GM19467 (cell line): ENCODE measurements at regions not wholly inside any gene's neighbourhood (a gene's known extent, or its start where the extent isn't known, plus 50 kb on each side); places are given as distances from the start of the nearest gene placed in this dataset.
"Not testable (repeated sequence)": the region's sequence is repeated elsewhere in the genome, so short reads cannot be mapped to it uniquely, and the experiment has no call there.

Experiments
- ATAC-seq: cut with Tn5 transposase; IDR thresholded peaks from one replicate; pipeline ENCODE4 v1.9.1; 2021; ENCODE audit warnings: mild to moderate bottlenecking, moderate library complexity; ENCODE audit not compliant: unreplicated experiment

DNA sequence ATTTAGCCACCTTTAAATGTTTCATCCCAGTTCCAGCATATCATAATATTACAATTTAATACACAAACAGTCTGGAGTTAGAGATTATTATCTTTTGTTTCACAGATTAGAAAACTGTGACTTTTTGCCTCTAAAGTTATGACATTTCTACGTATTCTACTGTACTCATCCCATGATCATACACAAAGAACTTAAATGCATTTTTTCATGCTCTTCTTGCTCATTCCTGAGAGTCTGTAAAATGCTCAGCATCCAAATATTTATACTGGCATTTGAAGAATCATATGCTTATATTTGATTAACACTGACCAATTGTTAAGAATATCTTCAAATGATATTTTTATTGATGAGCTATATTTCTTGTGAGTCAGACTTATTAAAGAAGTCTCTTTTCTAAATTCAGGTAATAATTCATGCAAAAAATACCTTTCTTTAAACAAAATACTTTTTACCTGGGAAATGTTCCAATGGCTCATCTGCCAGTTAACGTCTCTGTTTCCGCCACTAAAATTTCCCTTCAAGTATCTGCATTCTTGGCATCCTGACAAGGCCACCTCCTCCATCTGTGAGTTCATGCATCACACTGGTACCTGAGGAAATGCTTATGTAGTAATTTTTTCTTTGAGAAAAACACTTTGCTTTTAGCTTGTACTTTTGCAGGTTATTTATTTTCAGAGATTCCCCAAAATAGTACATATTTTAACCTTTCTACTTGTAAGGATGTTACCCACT lies 139.6 kb upstream of the RASA1 start:
- no peak for ATAC-seq

DNA sequence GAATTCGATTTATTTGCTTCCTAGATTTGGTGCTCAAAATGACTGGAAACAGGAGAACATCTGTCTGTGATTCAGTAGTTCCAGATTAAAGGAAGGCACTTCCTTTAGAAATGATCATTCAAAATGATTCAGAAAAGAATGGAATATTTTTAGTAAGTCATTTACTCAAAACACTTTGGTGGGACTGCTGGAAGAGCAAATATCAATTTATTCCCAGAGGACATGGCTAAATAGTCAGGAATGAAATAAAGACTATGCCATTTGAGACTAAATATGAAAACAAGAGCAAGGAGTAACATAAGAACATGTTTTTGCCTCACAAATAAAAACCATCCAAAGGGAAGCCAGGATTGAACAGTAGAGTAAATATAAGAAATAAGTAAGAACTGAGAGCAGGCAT lies 138.6 kb upstream of the RASA1 start:
- ATAC-seq = no peak

DNA sequence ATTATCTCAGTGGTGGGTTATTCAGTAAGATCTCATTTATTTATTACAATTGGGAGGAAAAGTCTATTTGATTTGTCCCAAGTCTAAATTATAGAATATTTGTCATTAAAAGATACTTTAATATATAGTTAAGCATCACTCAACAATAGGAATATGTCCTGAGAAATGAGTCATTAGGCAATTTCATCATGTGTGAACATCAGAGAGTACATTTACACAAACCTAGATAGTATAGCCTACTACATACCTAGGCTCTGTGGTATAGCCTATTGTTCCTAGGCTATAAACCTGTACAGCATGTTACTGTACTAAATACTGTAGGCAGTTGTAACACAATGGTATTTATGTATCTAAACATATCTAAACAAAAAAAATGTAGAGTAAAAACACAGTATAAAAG lies 135.0 kb upstream of the RASA1 start:
- ATAC-seq = no peak

DNA sequence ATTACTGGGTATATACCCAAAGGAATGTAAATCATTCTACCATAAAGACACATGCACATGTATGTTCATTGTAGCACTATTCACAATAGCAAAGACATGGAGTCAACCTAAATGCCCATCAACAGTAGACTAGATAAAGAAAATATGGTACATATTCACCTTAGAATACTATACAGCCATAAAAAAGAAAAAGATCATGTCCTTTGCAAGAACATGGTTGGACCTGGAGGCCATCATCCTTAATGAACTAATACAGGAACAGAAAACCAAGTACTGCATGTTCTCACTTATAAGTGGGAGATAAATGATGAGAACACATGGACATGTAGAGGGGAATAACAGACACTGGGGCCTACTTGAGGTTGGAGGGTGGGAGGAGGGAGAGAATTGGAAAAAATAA lies 133.2 kb upstream of the RASA1 start:
- not testable (repeated sequence) for ATAC-seq

DNA sequence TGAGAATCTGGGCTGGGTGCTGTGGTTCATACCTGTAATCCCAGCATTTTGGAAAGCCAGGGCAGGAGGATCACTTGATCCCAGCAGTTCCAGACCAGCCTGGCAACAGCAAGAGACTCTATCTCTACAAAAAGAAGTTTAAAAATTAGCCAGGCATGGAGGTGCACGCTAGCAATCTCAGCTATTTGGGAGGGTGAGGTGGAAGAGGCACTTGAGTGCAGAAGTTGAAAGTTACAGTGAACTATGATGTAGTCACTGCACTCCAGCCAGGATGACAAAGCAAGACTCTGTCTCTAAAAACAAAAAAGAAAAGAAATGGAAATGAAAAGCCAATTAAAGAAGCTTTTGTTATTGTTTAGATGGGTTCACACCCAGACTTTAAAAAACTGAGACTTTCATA lies 131.6 kb upstream of the RASA1 start:
- no peak for ATAC-seq

DNA sequence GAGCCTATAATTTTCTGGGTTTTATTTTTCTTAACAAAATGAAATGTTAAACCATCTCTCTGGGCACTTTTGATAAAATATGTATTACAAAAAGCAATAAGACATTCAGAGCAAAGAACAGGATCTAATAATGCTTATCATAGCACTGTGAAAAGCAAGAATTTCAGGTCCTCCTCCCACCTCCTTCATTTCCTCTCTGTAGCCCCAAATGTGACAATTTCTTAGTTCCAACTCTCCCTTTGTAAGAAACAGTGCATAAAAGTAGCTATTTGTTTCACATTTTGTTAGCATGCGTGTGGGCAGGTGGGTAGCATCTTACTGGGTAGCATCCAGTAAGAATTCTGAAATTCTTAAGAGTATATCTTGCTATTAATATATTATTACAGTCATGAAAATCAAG lies 130.9 kb upstream of the RASA1 start:
- no peak for ATAC-seq

DNA sequence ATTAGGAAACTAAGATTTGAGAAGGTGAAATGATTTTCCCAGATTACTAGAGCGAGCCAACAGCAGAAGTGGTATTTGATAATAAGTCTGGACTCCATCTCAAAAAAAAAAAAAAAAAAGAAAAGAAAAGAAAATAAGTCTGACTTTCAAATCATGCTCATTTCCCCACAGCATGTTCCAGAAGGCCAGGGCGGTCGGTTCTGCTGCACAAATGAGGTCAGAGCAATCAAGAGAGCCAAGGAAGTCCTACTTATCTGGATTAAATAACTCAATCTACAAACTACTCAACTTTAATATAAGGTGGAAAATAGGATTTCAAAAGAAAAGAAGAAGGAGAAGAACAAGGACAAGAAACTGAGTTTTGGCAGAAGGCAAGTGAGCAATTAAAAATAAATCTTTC lies 130.4 kb upstream of the RASA1 start:
- no peak for ATAC-seq

DNA sequence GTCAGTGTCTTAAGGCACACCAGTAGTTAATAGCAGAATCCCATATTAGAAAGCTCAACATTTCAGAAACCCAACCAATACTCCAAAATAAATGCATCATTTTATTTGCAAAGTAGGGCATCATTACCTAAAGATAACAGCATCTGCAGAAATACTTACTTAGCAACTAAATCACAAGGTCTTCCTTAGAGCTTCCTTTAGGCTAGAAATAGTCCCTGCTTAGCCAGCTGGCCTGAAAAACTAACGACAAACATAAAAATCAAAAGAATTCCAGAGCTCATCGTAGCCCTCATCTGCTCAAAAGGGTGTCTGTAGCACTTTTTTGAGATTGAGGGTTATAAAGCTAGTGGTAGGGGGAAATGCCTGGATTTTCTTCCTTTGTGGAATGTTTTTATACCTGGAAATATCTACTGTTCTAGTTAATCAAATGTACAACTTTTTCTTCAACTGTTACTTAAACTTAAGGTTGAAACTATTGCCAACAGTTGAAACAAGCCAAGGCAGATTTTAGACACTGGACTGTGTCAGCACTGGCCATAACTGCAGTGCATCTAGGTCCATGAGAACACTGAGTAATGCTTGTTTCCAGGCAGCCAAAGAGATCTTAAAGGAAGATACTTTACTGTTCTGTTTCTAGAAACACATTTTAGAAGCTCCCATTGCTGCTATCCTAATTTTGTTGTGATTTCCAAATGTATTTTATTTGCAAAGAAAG lies 129.4 kb upstream of the RASA1 start:
- ATAC-seq = no peak

DNA sequence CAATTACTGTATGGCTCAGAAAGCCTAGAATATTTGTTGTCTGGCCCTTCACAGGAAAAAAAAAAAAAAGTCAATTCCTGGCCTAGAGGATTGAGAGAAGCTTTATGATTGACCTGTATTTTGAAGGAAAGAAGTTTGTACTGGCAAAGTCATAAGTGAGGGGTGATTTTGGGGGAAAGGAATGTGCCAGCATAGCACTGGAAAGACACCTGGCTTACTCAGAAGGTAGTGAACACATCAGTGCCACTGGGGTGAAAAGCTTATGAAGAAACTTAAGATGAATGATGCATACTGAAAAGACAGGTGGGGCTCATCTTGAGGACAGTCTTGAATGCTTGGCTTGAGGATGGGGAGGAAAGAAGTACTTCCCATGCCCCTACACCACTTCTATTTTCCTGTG lies 127.9 kb upstream of the RASA1 start:
- no peak for ATAC-seq

DNA sequence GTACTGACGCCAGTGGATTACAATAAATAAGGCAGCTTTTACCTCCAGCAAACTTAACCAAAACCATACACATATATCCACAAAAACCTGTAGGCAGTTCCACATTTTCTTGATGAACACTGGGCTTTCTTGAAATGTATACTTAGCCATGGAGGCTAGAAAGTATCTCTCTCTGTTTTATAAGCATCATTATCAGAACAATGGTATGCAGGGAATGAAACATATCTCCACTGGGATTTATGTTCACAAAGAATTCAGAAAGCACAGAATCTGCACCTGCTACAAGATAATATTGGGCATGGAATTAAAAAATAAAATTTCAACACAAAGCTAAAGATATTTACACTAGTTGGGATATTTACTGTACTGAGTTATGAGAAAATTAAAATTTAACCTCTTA lies 126.1 kb upstream of the RASA1 start:
- ATAC-seq = no peak

DNA sequence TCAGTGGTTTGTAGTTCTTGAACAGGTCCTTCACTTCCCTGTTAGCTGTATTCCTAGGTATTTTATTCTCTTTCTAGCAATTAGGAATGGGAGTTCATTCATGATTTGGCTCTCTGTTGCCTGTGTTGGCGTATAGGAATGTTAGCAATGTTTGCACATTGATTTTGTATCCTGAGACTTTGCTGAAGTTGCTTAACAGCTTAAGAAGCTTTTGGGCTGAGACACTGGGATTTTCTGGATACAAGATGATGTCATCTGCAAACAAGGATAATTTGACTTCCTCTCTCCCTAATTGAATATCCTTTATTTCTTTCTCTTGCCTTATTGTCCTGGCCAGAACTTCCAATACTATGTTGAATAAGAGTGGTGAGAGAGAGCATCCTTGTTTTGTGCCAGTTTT lies 121.8 kb upstream of the RASA1 start:
- ATAC-seq = not testable (repeated sequence)

DNA sequence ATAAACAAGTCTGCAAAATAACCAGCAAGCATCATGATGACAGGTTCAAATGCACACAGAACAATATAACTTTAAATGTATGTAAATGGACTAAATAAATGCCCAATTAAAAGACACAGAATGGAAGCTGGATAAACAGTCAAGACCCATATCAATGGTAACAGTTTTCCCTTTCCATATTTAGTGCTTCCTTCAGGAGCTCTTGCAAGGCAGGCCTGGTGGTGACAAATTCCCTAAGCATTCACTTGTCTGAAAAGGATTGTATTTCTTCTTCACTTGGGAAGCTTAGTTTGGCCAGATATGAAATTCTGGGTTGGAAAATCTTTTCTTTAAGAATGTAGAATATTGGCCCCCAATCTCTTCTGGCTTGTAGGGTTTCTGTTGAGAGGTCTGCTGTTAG lies 120.2 kb upstream of the RASA1 start:
- ATAC-seq = no peak

DNA sequence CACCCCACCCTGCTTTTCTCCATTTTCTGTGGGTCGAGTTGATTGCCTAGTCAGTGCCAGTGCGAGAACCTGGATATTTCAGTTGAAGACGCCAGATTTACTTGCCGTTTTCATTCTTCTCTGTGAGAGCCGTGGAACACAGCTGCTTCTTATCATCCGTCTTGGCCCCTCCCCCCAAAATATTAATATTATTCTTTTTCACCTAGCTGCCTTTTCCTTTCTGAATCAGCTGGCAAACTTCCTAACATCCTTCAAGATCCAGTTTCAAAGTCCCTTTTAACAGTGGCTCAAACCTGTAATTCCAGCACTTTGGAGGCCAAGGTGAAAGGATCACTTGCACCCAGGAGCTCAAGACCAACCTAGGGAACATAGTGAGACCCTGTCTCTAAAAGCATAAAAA lies 117.1 kb upstream of the RASA1 start:
- ATAC-seq = no peak

DNA sequence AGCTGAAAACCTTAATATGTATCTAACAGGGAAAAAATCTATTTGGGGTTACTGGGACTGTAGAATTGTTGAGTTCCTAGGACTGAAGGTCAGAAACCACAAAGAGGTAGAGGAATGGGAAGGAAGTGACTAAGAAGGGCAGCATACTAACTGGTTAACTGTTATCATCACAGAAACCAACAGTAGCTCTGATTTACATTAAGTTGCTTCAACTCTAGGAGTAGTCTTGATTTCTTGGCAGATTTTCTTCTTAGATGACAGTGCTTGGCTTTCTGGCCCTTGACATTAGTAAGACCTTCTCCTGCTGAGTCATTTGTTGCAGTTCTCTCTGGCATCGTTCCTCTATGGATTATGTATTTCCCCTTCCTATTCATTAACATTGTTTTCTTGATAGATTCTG lies 116.1 kb upstream of the RASA1 start:
- no peak for ATAC-seq

DNA sequence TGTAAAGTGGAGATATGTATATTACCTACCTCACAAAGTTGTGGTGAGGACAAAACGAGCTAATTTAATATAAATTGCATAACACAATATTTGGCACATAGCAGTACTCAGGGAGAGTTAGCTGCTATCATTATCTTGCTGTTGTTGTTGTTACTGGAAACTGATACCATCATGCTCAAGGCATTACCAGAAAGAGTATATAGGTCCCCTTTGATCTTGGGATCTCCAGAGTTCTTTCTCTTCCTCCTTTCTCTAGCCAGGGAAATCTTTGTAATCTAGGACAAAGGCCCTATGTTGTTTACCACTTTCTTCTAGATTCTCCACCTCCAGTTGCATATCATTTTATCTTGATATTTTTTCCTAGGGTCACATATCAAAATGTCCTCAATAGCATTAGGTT lies 114.8 kb upstream of the RASA1 start:
- ATAC-seq = no peak

DNA sequence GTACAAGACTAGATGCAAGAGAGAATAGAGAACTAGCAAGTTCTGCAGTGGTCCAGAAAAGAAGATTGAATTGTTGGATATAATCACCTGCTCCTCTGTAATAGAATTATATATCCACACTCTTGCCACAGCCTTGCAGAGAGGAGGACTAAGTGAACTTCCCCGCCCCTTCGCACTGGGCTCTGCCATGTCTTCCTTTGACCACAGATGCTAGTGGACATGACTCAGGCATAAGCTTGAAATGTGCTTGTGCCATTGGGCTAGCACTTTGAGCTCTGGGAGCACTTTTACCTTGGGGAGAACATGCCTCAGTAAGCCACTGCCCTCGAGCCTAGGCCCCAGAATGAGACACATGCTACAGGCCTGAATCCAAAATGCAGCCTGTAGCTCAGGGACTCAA lies 113.5 kb upstream of the RASA1 start:
- no peak for ATAC-seq

DNA sequence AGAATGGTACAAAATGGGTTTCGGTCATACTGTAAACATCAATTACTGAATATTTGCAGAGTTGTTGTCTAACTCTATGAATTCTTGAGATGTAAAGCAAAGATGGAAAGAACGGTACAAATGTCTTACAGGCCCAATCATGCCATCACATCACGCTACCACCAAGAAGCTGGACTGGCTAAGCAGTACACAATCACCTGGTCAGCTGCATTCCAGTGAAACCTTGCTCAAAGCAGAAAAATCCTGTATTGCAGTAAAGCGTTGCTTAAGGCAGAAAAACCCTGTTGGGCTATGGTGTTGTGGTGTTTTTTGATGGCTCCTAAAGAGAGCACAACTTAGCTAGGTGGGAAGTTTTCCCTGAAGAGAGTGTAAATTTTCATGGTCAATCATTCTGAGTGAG lies 112.6 kb upstream of the RASA1 start:
- ATAC-seq = no peak

DNA sequence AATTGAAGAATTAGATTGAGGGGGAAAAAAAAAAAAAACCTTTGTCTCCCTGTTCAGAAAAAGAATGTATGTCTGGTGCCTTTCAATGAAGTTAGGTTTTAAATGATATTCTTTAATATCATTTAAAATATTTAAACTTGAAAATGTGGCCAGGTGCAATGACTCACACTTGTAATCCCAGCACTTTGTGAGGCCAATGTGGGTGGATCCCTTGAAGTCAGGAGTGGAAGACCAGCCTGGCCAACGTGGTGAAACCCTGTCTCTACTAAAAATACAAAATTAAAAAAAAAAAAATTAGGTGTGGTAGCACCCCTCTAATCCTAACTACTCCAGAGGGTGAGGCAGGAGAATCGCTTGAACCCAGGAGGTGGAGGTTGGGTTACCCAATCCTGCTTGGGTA lies 111.1 kb upstream of the RASA1 start:
- no peak for ATAC-seq

DNA sequence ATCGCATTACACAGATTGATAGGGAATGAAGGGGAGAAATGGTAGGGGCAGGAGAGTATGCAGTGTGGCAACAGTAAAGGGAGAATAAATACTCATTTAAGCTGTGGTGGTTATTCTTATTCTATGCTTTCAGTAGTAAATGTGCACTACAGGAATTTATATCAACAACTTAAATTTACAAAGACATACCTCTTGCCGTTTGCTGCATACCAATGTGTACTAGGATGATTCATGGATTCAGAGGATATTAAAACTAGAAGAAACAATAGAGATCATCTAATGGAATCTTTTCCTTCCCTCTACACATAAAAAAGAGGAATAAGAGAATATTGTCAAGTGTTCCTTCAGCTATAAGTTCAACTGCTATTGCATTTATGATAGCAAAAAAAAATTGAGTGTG lies 103.3 kb upstream of the RASA1 start:
- ATAC-seq = no peak

DNA sequence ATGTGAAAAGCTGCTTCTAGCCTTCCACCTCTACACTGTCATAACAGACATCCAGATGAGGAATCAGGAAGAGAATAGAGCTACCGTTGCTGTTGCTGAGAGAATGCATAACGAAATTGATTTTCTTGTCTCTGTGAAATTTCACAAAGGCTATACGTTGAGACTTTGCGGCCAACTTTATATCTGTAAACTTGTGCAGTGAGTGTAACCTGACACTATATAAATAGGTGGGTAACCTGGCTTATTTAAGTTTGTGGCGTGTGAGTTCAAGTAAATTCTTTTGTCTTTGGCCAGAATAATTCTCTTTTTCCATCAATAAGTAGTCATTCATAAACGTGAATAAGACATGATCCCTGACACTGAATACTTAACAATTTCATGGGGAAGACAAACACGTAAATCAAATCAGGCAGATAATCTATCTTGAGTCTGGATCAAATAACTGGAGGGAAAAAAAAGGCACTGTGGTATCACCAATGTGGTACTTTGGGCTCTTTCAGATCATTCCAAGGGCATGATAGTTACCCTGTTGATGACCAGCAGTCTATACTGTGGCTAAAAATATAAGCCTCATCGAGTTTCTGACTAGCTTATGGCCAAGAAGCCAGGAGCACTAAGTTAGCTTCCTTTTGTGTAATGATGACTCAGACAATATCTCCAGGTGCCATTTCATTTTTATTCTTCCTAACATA lies 98.2 kb upstream of the RASA1 start:
- ATAC-seq = no peak

DNA sequence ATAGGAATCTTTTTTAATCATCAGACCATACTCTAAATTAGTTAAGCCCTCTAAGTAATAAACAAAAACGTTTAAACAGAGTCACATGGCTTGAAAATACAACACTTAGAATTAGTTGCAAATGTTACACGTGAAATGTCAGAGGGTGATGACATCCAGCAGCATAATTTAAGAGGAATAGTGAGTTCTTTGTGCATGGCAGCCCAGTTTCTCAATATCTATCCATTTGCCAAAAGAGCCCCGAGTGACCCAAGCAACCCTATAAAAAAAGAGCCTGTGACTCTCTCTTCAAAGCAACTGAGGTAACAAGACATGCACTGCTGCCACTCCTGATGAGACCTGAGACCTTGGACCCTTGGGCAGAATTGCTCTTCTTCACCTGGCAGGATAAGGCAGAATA lies 96.9 kb upstream of the RASA1 start:
- ATAC-seq = no peak

DNA sequence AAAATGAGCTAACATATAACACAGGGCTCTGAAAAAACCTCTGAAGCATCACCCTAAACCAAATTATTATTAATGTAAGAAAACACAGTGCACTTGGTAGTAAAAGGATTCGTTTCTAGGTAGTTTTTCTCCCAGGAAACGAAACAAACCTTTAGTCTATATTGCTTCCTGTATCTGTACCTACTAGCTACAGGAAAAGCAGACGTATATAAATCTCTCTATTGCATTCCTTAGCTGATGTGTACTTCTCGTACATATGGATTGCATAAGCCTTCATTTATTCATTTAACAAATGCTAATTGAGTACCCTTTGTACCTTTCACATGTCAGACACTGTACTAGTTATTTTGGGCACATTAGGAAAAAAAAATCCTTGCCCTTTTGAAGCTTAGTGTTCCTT lies 85.0 kb upstream of the RASA1 start:
- ATAC-seq = no peak
